GM12865 (cell line): ENCODE measurements at regions not wholly inside any gene's neighbourhood (a gene's known extent, or its start where the extent isn't known, plus 50 kb on each side); places are given as distances from the start of the nearest gene placed in this dataset.

Source experiments
- DNase-seq: peaks from one replicate; pipeline ENCODE4 v3.0.0; 2010; ENCODE audit warnings: low read depth
- H3K4me3 ChIP-seq: 2 replicates; pipeline ENCODE4 v1.5.1; 2011; ENCODE audit warnings: mild to moderate bottlenecking, low read depth, low read length, control low read depth
- CTCF ChIP-seq: IDR thresholded peaks from 2 replicates; pipeline ENCODE4 v1.5.1; 2011; ENCODE audit warnings: low read length, control low read depth, low read depth, inconsistent platforms; ENCODE audit not compliant: insufficient read depth; ENCODE audit errors: missing control alignments

DNA sequence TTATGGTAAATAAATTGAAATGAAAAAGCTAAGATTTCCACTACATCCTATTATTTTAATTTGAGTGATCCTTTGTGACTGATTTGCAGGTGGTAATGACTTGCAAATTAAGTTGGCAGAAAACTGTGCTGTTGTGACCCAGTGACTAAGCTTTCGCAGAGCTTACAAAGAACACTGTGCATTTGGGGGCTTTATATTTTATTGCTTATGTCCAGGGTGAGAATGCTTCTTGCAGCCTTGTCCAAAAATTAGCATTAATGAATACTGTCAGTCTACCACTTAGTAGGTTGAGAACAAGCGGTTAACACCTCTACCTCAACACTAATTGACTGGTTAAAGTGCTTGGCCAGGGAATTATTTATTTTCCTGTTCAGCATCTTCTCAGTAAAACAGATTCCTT lies 991.3 kb upstream of the DIAPH2 start:
- H3K4me3 ChIP-seq = no peak overlapping the region
- DNase-seq = no peak
- no peak for TF ChIP-seq CTCF

- no peak for TF ChIP-seq CTCF
- DNase-seq = no peak
- H3K4me3 ChIP-seq = no peak overlapping the region
Measured at GRCh38 chrX:95703696-95704095, 980.9 kb upstream of the DIAPH2 start.

GRCh38 chrX:95716841-95717240 lies 967.8 kb upstream of the DIAPH2 start:
- DNase-seq = no peak
- no peak for TF ChIP-seq CTCF
- no peak overlapping the region for H3K4me3 ChIP-seq

DNA sequence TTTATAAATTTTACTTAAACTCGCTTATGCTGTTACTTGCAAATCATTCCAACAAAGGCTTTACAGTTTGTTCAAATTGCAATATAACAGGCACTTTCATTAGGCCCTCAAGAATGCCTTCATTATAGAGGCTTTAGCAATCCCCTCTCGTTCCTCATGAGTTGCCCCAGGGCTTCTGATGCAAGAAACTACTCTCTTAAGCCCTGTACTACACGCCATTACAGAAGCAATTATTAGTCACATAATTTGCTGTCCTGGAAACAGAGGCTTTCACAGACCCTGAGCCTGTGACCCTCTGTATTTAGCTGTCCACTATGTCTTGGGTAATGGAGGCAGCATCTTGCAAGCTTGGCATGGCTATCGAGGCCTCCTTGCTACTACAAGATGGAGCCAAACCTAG lies 965.9 kb upstream of the DIAPH2 start:
- H3K4me3 ChIP-seq = no peak overlapping the region
- DNase-seq = no peak
- TF ChIP-seq CTCF = no peak

DNA sequence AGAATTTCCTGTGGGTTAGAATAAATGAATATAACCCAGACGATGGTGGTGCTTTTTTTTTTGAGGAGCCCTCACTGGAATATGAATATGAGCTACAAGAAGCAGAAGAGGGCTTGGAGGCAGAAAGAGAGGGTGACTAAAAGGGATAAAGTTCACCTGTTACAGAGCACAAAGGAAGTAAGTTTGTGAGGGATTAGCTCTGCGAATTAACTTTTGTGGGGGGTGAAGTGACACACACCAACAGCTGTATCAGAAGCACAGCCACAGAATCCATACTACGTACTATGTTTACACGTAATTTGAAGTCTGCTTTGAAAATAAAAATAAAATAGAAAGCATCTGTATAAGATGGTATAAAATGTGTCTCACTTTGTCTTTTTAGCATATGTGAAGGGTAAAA lies 963.6 kb upstream of the DIAPH2 start:
- no peak for TF ChIP-seq CTCF
- no peak for DNase-seq
- H3K4me3 ChIP-seq = no peak overlapping the region

DNA sequence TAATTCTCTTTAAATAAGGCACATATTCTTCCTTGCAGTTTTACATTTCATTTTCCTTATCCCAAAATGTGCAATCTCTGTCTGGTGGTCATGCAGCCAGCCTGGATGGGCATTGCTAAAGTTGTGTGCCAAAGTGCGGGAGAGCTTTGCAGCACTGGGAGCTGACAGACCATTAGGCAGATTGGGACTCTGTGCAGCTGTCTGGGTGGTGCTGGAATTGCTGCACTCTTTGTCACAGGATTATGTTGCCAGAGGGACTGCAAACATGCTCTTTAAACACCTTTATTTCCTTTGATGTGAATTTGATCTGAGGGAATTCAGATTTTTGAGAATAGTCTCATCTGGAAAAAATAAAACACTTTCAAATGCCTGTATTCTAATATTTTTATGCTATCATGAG lies 956.2 kb upstream of the DIAPH2 start:
- no peak for DNase-seq
- H3K4me3 ChIP-seq = no peak overlapping the region
- TF ChIP-seq CTCF = no peak

- TF ChIP-seq CTCF = no peak
- no peak overlapping the region for H3K4me3 ChIP-seq
- no peak for DNase-seq
Measured at GRCh38 chrX:95729401-95729800, 955.2 kb upstream of the DIAPH2 start.
